HL-60/S4 treated with phorbol 12-myristate 13-acetate at 8.2 ng/mL for 4 days and 3 days (cell line): ENCODE measurements at regions not wholly inside any gene's neighbourhood (a gene's known extent, or its start where the extent isn't known, plus 50 kb on each side); places are given as distances from the start of the nearest gene placed in this dataset.
"Not testable (repeated sequence)": the region's sequence is repeated elsewhere in the genome, so short reads cannot be mapped to it uniquely, and the experiment has no call there.

Experiments used
- in situ Hi-C: fragments of 300-500 bp; cut with MboI; formaldehyde crosslinking; loops from 2 replicates; pipeline ENCODE4 v1.15.0; 2022; ENCODE audit warnings: low sequenced_read_pairs

- in situ Hi-C loops = loop anchor here (10.0 kb wide), 1 partner anchor 124 kb away; no protein-coding TSS in a partner anchor
Measured at GRCh38 chr6:85360794-85361642, 88.9 kb upstream of the NT5E start.

GRCh38 chr6:85357651-85358050 is 92.2 kb upstream of the NT5E start:
- in situ Hi-C loops = no loop called here

GRCh38 chr6:85356743-85357142 is 93.1 kb upstream of the NT5E start:
- in situ Hi-C loops = not testable (repeated sequence)

GRCh38 chr6:85355816-85356215 is 94.1 kb upstream of the NT5E start:
- in situ Hi-C loops = no loop called here

GRCh38 chr6:85354761-85355618 is 94.9 kb upstream of the NT5E start:
- in situ Hi-C loops = no loop called here

- in situ Hi-C loops = no loop called here
Measured at GRCh38 chr6:85353012-85353411, 96.9 kb upstream of the NT5E start.

GRCh38 chr6:85348643-85349042 is 101.2 kb upstream of the NT5E start:
- in situ Hi-C loops = no loop called here

GRCh38 chr6:85347812-85348211 is 102.1 kb upstream of the NT5E start:
- in situ Hi-C loops = no loop called here

- in situ Hi-C loops = no loop called here
Measured at GRCh38 chr6:85346196-85346595, 103.7 kb upstream of the NT5E start.

GRCh38 chr6:85344996-85345395 is 104.9 kb upstream of the NT5E start:
- in situ Hi-C loops = no loop called here

GRCh38 chr6:85343428-85343827 is 106.5 kb upstream of the NT5E start:
- in situ Hi-C loops = no loop called here

GRCh38 chr6:85329196-85329595 is 120.7 kb upstream of the NT5E start:
- in situ Hi-C loops = no loop called here

GRCh38 chr6:85325811-85326210 is 124.1 kb upstream of the NT5E start:
- in situ Hi-C loops = not testable (repeated sequence)

- in situ Hi-C loops = no loop called here
Measured at GRCh38 chr6:85323435-85324040, 126.3 kb upstream of the NT5E start.

- in situ Hi-C loops = no loop called here
Measured at GRCh38 chr6:85322446-85323105, 127.3 kb upstream of the NT5E start.

GRCh38 chr6:85321906-85322305 is 128.0 kb upstream of the NT5E start:
- in situ Hi-C loops = no loop called here

- in situ Hi-C loops = no loop called here
Measured at GRCh38 chr6:85314586-85314985, 135.3 kb upstream of the NT5E start.

- in situ Hi-C loops = no loop called here
Measured at GRCh38 chr6:85300581-85300980, 149.3 kb upstream of the NT5E start.

GRCh38 chr6:85298553-85298952 is 151.3 kb upstream of the NT5E start:
- in situ Hi-C loops = no loop called here

GRCh38 chr6:85291326-85291725 is 158.6 kb upstream of the NT5E start:
- in situ Hi-C loops = no loop called here

- in situ Hi-C loops = no loop called here
Measured at GRCh38 chr6:85287654-85288053, 162.2 kb upstream of the NT5E start.
